ENCODE measurements at regions not wholly inside any gene's neighbourhood (a gene's known extent, or its start where the extent isn't known, plus 50 kb on each side); places are given as distances from the start of the nearest gene placed in this dataset.

- no peak for TF ChIP-seq CTCF (conservative IDR thresholded peaks at IDR 0.05 in 1 of 2, IDR thresholded peaks at IDR 0.05 in 1 of 2; ENCODE audit: low read depth in 1 of 2, low read length in 2 of 2)
- TF ChIP-seq EZH2 (IDR thresholded peaks at IDR 0.05; ENCODE audit: low read length, missing control alignments), result no peak
These were observed 1360.1 kb upstream of the CDH6 start for GRCh38 chr5:29833394-29833793.

Measured in fibroblast of lung (primary cell).